T-helper 1 cell (primary cell): ENCODE measurements at regions not wholly inside any gene's neighbourhood (a gene's known extent, or its start where the extent isn't known, plus 50 kb on each side); places are given as distances from the start of the nearest gene placed in this dataset.

Experiments
- DNase-seq, 5 donors: peaks; one replicate each; pipeline ENCODE4 v3.0.0-alpha.2; 2012 to 2020

DNA sequence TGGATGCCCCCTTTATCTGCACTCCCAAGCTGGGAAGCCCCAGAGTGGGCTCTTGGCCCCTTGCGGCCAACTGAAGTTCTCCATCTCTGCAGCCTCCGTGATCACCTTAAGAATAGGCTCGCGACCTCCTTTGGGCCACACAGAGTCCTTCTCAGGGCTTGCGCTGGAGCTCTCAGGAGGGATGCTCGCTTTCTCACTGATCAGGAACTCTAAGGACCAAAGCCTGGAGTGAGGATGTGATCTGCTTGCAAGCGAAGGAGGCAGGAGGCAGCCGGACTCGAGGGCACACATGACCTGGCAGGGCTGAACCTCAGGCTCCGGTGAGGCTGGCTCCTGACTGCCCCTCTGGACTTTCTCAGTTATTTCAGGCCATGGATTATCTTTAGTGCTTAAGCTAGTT, 192.1 kb upstream of the MKI67 start:
- no peak for DNase-seq

DNA sequence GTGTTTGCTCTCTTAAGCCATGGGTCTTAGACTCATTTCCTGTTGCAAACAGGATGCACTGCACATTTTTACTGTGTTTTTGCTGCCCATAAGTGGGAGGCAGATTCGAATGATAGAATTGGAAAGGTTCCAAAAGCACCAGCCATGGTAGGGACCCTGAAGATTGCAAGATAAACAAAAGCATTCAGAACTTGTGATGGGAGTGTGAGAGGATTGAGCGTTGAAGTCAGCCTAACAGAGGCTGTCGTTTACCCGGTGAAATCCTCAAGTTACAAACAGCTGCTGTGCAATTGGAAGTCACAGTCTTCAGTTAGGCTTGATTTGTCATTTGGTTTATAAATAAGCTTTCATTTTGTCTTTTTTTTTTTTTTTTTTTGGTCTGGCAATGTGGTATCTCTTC, 192.7 kb upstream of the MKI67 start:
- no peak for DNase-seq

DNA sequence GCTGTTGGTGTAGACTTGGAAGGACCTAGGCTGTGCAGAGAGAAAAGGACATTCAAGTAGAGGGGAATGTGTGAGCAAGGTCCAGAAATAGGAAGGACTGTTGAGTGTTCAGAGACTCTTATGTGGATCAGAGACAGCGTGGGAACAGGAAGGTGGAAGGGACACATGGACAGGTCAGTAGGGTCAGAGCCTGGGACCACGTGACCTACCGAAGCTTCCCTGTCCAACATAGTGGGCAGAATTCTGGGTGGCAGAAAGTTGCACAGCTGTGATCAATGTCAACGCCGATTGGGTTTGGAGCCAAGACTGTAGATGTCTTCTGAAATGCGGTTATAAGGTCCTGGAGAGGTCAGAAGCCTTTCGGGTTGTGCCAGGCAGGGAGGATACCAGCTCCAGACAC, 195.9 kb upstream of the MKI67 start:
- DNase-seq: no peak

DNA sequence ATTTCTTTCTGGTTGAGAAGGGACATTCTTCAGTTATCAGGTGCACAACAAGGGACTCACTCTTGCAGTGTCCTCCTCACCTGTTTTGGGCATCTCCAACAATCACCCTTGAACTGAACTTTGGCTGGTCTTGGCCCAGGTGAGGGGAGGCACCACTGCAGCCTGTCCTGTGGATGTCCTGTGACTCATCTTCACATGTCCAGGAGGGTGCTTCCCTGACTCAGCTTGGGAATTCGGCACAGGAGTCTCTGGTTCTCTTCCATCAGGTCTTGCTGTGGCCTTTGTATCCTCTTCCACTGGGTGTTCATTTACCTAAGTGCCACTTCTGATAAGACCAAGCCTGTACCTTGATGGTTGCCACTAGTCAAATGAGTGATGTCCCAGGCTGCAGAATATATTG, 196.7 kb upstream of the MKI67 start:
- DNase-seq: no peak

DNA sequence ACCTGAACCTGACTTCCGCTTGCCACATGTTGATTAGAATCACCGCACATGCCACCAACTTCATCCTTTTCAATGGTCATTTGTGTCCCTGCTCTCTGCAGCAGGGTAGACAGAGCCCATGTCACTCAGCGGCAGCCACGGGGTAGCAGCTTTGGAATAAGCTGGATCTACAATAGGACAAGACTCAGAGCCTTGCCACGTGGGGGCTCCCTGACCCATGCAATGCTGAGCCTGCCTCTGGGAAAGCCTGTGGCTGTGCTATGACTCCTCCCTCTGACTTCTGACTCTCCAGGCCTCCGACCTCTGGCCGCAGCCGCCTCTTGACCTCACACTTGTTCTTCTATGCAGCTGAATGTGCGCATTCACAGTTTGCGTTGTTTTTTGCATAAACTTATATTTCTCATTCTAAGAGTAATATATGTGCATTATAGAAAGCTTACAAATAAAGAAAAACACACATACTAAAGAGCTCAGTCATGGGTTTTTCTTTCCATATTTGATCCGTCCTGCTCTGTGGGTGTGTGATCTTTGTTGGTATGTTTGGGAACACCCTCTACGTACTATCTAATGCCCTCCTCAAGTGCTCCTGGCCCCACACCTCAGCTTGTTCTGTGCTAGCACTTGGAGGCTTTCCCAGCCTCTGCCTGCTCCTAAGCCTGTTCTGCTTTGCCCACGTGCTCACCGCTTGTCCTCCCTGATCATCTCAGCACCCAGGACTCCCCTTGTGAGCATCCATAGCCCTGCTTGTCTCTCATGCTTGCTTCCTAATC, 198.0 kb upstream of the MKI67 start:
- DNase-seq: no peak

DNA sequence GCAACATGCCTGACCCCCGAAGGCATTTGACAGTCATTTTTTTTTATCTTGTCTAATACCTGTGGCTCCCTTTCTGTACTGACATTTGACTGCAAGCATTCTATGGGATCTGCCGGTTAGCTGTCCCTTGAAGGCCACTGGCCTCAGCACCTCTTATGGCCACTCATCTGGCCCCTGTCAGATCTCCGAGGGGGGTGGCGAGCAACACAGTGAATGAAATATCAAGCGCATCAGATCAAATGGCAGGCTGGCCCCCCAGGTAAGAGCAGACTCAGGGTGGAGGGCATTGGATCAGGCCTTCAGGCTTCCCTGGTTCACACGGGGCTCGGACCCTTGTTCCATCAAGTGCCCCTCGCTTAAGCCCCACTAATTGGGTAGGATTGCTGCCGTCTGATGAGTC, 199.6 kb upstream of the MKI67 start:
- no peak for DNase-seq

DNA sequence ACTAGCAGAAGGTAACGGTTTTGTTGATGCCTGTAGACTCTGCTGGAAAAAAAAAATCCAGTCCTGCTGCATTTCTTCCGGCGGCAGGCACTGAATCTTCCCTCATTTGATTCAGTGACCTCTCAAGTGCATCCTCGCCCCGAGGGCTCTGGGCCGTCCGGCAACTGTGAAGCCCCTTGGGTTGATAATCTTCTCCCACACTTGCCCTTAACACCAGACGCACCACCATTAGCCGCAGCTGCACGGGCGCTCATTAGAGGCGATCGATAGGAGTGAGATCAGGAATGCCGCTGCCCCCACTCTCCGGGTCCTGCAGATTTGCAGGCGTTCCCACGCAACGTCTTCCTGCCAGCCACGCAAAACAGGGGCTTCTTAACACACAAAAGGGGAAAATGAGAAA, 200.0 kb upstream of the MKI67 start:
- DNase-seq: no peak

DNA sequence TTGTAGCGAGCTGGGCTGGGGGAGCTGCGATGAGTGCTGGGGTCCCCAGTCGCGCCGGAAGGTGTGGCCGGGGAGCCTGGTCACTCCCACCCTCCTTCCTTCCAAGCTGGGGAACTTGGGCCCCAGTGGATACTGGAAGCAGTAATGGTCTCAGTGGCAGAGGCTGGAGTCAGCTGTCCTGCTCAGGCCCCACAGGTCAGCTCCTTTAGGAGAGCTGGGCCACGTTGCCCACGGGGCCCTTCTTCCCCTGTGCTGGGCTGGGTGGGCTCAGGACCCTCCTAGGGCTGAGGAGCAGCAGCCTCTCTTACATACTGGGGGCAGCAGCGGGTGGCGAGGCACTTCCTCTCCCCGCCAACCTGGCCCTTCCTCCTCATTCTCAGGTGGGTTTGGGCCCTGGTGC, 200.6 kb upstream of the MKI67 start:
- DNase-seq: no peak

DNA sequence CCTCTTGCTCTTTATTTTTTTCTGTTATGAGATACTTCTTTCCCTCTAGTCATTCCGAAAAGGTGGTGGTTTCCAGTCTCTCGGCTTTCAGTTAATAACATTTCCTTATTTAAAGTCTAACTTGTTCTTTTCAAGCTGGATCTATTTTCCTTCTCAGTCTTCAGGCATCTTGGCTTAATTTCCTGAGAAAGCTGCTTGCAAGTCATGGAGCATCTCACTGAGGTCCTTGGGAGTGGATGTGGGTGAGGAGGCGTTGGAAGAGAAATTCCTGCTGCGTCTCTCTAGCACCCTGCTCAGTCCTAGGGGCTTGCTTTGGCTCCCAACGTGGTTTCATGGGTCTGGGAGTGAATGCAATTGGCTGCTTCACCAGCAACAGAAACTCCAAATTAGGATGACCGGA, 210.2 kb upstream of the MKI67 start:
- no peak for DNase-seq

DNA sequence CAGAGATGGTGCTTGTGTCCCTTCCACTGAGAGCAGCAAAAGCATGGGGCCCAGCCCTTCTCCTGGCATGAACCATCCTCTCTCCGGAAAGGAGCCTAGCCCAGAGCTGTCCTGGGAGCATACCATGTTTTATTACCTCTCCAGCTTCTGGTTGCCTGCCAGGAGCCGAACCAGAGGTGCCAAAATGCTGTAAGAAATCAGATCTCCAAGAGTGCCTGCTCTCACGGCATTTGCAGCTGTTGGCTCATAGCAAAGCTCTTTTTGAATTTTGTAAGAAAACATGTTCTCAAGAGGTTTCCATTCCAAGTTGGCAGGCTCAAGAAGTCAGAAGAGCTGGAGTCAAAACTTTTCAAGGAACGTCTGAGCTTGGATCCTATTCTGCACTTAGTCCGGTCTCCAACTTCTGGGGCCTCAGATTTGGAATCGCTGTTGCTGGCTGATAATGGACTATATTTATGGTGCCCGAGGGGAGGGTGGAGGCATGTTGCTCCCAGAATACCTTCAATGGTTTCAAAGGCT, 211.7 kb upstream of the MKI67 start:
- no peak for DNase-seq

DNA sequence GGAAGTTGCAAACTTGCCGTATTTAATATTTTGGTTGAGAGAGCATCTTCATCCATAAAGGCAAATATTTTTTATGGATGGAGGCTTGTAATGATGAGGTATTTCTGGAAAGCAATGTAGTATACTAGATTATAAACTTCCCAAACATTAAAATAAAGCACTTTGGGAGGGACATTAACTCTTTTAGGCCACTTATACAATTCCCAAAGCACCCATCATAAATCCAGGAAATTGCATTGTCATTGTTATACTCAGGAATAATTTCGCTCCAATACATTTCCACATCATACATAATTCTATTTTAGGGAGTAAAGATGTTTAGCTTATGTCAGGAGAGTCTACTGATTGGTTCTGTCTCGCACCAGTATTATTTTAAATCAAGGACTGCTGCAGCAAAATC, 212.7 kb upstream of the MKI67 start:
- DNase-seq: no peak

DNA sequence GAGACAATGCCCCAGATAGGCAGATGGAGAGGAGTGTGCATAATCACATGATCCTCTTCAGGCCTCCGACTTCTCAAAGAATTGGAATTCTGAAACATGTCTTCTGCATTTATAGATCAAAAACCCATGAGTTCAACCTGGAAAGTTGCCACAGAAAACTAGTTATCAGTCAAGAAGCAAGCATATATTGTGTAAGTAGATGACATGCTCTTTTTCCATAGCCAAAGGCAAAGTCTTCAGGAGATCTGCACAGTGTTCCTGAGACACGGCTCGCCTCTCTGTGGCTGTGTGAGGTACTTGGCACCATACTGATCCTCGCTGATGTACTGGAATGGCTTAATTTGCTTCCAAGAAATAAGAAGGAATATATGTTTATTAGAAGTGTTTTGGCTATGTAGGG, 213.5 kb upstream of the MKI67 start:
- DNase-seq: no peak

DNA sequence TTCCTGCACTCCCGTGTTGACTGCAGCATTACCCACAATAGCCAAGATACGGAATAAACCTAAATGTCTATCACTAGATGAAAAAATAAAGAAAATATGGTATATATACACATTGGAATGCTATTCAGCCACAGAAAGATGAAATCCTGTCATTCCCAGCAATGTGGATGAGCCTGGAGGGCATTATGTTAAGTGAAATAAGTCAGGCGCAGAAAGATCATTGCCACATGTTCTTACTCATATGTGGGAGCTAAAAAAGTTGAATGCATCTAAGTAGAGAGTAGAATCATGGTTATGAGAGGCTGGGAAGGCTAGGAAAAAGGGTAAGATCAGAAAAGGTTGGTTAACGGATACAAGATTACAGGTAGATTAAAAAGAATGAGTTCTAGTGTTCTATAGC, 219.1 kb upstream of the MKI67 start:
- DNase-seq: no peak

DNA sequence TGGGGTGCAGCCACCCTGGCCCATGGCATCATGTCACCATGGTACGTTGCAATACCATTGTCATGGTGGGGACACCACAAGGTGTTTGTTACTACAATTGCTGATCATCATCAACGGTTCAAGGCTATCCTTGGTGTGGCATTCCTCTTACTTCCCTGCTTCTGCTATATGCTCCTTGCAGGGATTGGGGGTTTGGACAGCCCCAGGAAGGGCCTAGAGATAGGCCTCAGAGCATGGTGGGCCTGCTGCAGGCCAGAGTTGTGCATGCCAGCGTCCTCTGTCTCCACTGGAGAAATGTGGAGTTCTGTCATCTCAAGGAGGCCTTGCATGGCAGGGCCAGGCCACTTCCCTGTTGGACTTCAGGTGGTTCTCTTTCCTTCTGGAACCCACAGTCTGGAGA, 234.6 kb upstream of the MKI67 start:
- no peak for DNase-seq

DNA sequence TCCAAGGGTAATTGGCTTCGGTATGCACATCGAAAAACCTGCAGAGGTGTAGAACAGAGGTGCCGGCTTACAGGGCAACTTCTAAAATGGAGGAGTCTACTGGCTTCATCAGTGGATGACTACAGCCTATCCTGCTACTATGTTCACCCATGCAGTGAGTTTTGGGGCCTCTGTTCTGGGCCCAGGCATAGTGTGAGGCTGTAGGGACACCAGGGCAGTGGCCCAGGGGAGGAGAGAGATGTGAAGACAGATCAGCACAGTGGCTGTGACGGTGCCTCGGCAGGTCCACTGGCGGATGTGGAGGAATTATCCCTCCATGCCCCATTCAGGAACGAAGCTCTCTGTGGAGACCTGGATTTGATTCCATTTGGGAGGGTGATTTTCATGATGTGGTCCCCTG, 235.3 kb upstream of the MKI67 start:
- DNase-seq: no peak

DNA sequence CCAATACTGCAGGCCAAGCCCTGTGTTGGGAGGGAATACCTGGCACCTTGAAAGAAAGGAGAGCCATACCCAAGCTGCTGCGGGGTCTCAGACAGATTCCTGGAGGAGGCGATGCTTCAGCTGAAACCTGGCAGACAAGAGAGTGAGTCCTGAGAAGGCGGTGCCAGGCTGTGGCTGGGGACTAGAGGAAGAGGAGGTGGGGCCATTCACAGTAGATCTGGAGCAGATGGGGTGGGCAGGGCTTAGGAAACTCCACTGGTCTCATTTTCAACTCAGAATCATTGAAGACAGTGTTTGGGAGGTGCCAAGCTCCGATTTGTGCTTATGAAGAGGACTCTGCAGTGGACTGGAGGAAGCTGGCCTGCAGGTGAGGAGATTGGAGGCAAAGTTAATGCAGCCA, 236.3 kb upstream of the MKI67 start:
- DNase-seq: no peak

DNA sequence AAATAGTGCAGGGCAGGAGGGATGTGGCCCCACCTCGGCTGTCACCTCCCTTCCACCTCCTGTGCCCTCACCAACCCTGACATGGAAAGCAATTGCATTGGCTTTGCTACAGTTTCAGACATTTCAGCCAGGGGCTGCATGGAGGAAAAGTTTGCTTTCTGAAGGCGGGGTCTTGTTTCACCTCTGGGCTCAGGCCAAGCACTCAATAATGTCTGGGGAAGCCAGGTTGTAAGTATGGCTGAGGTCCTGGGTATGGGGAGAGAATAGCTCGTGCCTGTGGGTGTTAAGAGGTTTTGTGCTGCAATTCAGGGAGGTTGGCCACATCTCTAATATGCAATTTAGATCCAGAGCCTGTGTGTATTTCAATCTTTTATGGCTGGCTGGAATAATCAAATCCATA, 238.4 kb upstream of the MKI67 start:
- no peak for DNase-seq

DNA sequence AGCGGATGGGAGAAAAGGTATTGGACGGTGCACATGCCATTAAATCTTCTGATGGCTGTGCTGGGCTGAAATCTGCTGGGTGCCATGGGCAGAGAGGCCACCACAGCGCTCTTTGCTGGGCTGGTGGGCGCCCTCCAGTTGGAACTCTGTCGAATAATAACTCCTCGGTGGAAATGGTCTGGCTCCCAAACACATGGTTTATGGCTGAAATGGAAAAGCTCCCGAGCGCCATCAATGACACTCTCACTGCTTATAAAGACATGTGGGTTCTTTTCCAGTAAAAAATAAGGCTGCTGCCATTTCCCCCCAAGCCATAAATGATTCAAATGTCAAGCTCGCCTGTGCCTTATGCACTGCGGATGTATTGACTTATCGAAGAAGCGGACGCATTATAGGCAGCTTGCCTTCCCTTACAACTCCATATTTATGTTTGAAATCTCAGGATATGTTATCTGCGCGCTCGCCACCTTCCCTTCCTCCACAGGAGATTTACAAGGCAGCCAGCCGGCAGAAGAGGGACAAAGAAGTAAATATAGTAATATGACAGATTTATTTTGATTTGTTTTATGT, 239.0 kb upstream of the MKI67 start:
- DNase-seq: no peak

DNA sequence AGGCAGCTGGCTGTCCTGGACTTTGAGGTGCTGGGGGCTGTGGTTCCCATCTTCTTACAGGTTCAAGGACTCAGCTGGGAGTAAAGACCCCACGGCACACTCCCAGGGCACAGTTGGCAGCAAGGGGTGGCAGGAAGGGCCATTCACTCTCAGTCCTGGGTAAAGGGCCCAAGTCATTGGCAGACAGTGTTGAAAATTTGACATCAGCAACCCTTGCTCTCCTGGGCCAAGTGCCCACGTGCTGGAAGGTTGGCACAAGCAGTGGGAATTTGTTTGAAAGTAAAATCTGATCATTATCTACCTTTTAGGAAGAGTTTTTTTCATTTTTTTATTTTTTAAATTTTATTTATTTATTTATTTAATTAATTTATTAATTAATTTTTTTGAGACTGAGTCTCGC, 241.6 kb upstream of the MKI67 start:
- no peak for DNase-seq

DNA sequence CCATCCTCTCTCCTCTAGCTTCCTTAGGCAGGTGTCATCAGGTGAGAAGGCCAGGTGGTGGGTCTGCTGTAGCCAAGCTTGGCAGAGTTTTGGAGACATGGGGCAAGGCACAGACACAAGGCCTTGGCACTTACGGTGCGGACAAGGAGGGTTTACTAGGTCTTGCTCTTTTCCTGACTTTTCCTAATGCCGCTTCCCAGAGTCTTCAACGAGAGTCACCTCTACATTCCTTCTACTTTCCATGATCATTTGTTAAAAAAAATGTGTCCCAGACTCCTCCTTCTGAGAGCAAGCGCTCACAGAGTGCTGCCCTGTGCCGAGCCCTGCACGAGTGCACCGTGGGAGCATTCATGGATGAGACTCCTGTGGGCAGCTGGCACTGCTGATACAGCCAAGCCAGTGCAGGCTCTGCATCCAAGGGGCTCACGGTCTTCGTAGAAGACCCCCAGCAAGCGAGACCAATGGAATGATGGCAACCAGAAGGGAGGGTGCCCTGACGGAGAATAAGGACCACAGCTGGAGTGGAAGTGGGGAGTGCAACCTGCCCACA, 243.0 kb upstream of the MKI67 start:
- DNase-seq: no peak

DNA sequence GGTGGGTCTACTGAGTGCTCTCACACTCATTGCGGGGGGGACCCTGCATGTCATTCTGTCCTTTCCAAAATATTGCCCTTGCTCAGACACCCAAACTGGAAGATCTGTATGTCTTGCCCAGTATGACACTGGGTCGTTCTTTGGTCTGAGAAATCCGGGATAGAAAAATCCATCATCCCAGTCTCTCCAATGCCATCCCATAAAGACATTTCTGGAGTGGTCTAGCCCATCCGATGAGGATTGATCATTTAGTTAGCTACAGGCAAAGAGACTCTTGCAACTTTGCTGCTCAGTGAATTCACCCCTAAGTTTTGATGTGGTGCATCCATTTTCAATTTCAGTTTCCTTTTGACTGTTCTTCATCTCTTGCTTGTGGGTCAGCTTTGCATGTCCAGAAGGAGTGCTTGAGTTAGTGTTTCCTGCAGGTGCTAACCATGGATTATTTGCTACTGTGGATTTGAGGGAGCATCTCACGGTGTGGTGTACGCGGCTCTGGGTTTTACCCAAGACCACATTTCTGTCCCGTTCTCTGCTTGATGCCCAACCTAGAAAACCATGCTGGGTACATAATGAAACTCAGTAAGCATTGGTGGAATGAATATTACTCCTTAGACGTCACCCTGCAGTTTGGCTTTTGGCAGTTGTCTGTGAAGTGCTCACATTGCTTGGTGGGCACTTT, 247.0 kb upstream of the MKI67 start:
- peak in 1 of 5 donors; percentile 58 for DNase-seq

DNA sequence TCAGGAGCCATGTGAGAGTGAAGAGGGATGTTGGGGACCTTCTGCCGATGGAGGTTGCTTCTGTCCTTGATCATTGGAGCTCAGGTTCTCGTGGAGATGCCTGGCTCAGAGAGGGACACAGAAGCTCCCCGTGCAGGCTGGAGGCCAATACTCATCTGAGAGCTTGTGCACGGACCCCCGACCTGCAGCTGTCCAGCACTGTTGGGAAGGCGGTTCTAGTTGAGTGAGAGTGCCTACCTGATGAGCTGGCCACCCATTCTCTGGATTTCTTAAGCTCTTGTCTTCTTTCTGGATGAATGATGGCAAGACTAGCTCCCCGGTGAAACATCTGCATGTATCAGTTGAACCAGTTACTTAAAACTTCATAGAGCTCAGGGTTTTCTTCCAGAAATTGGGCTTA, 247.6 kb upstream of the MKI67 start:
- no peak for DNase-seq

DNA sequence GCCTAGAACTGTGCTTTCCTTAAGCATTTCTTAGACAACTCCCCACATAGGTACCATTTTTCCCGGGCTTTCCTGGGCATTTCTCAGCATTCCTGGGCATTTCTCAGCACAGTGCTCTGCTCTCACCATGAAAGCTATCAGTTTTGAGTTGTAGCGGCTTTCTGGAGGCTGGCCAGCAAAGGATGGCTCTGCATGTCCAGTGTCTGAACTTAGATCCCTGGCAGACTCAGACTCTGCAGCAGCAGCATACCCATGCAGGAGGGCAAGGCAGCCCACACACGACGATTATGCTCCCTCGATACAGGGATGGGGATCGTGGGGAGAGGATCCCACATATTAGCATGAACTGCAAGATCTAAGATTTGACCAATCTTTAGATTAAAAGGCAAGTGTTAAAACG, 248.9 kb upstream of the MKI67 start:
- no peak for DNase-seq
